ENCODE measurements at regions not wholly inside any gene's neighbourhood (a gene's known extent, or its start where the extent isn't known, plus 50 kb on each side); places are given as distances from the start of the nearest gene placed in this dataset.

GRCh38 chr13:106096661-106097092, 438.8 kb downstream of the EFNB2 start:
- H3K27ac Mint-ChIP-seq (ENCODE audit: unreplicated experiment), result no peak overlapping the region
- H3K4me1 Mint-ChIP-seq (ENCODE audit: low read depth), result peaks cover 24% of the 10 kb centered on the region
- no peak for TF ChIP-seq CTCF (IDR thresholded peaks at IDR 0.05)
- H3K4me3 Mint-ChIP-seq (ENCODE audit: unreplicated experiment), result no peak overlapping the region
- no peaks in the 10 kb centered on the region for H3K36me3 Mint-ChIP-seq (ENCODE audit: low read depth)
- no peaks in the 10 kb centered on the region for H3K9me3 Mint-ChIP-seq (ENCODE audit: low read depth)
- no peaks in the 10 kb centered on the region for H3K27me3 Mint-ChIP-seq (ENCODE audit: low read depth)
- DNase-seq (ENCODE audit: low spot score), result no peak

- Mint-ChIP-seq H3K27me3 (ENCODE audit: low read depth) (no peaks in the 10 kb centered on the region), H3K27ac (ENCODE audit: unreplicated experiment) (no peak overlapping the region)
Observed at GRCh38 chr13:106095919-106096318, 439.5 kb downstream of the EFNB2 start.

GRCh38 chr13:106095406-106095805, 440.1 kb downstream of the EFNB2 start:
- Mint-ChIP-seq H3K4me3 (ENCODE audit: unreplicated experiment) (no peak overlapping the region), H3K27me3 (ENCODE audit: low read depth) (no peaks in the 10 kb centered on the region), H3K36me3 (ENCODE audit: low read depth) (no peaks in the 10 kb centered on the region), H3K27ac (ENCODE audit: unreplicated experiment) (no peak overlapping the region), H3K9me3 (ENCODE audit: low read depth) (no peaks in the 10 kb centered on the region), H3K4me1 (ENCODE audit: low read depth) (peaks cover 14% of the 10 kb centered on the region)
- DNase-seq (ENCODE audit: low spot score), result no peak
- no peak for TF ChIP-seq CTCF (IDR thresholded peaks at IDR 0.05)

More at GRCh38 chr13:106095919-106096318, 439.5 kb downstream of the EFNB2 start:
- Mint-ChIP-seq H3K4me1 (ENCODE audit: low read depth) (peaks cover 19% of the 10 kb centered on the region), H3K4me3 (ENCODE audit: unreplicated experiment) (no peak overlapping the region), H3K9me3 (ENCODE audit: low read depth) (no peaks in the 10 kb centered on the region), H3K36me3 (ENCODE audit: low read depth) (no peaks in the 10 kb centered on the region)
- no peak for DNase-seq (ENCODE audit: low spot score)
- TF ChIP-seq CTCF (IDR thresholded peaks at IDR 0.05), result no peak

GRCh38 chr13:106090001-106090400, 445.5 kb downstream of the EFNB2 start:
- TF ChIP-seq CTCF (IDR thresholded peaks at IDR 0.05), result no peak
- Mint-ChIP-seq H3K36me3 (ENCODE audit: low read depth) (no peaks in the 10 kb centered on the region), H3K4me1 (ENCODE audit: low read depth) (no peaks in the 10 kb centered on the region), H3K4me3 (ENCODE audit: unreplicated experiment) (no peak overlapping the region), H3K9me3 (ENCODE audit: low read depth) (no peaks in the 10 kb centered on the region), H3K27ac (ENCODE audit: unreplicated experiment) (no peak overlapping the region), H3K27me3 (ENCODE audit: low read depth) (no peaks in the 10 kb centered on the region)
- no peak for DNase-seq (ENCODE audit: low spot score)

GRCh38 chr13:106089261-106089980, 446.0 kb downstream of the EFNB2 start:
- no peak for TF ChIP-seq CTCF (IDR thresholded peaks at IDR 0.05)
- Mint-ChIP-seq H3K36me3 (ENCODE audit: low read depth) (no peaks in the 10 kb centered on the region), H3K27me3 (ENCODE audit: low read depth) (no peaks in the 10 kb centered on the region), H3K4me3 (ENCODE audit: unreplicated experiment) (no peak overlapping the region), H3K27ac (ENCODE audit: unreplicated experiment) (no peak overlapping the region), H3K4me1 (ENCODE audit: low read depth) (no peaks in the 10 kb centered on the region), H3K9me3 (ENCODE audit: low read depth) (no peaks in the 10 kb centered on the region)
- no peak for DNase-seq (ENCODE audit: low spot score)

All from chondrocyte (in vitro differentiated cells).